NCI-H2227 (cell line): ENCODE measurements at regions not wholly inside any gene's neighbourhood (a gene's known extent, or its start where the extent isn't known, plus 50 kb on each side); places are given as distances from the start of the nearest gene placed in this dataset.
"Not testable (repeated sequence)": the region's sequence is repeated elsewhere in the genome, so short reads cannot be mapped to it uniquely, and the experiment has no call there.

Experiments
- DNase-seq: peaks from one replicate; lab custom pipeline; 2025; ENCODE audit not compliant: unreplicated experiment; lab: John Stamatoyannopoulos, UW

GRCh38 chrX:36650622-36651021 is 357.5 kb upstream of the FAM47C start:
- no peak for DNase-seq

GRCh38 chrX:36683507-36683906 is 324.7 kb upstream of the FAM47C start:
- DNase-seq, result no peak

DNA sequence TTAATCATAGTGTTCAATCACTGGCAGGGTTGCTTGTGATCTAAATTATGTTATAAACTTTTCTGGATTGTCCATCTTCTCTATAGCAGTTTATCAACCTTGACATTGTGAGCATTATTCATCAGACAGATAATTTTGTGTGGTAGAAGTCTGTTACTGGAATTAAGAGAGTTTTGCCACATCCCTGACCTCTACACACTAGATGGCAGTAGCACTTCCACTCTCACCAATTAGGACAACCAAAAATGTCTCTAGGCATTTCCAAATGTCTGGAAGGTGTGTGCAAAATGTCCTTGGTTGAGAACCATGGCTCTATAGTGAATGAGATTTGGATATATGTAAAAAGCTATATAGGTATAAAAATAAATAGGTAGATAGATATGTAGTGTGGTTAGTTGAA is 324.1 kb upstream of the FAM47C start:
- no peak for DNase-seq

DNA sequence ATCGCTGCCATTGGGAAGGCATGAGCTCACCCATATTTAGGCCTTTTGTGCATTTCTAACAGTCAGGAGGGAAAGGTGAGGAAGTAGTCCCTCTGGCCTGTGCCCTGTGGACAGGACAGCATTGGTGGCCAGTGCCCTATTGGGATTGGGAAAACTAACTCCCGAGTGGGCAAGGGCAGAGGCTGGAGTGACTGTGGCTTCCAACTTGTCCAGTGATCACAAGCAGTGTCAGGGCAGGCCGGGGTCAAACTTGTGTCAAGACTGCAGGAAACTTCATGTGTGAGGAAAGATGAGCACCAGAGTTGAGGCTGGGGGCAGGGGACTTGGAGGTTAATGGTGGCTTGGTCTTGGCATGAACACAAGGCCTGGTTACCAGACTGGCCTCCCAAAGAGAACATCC is 286.2 kb upstream of the FAM47C start:
- no peak for DNase-seq

GRCh38 chrX:36753602-36754001 is 254.6 kb upstream of the FAM47C start:
- no peak for DNase-seq

GRCh38 chrX:36787752-36788151 is 220.4 kb upstream of the FAM47C start:
- DNase-seq, result no peak

GRCh38 chrX:36803151-36803550 is 205.0 kb upstream of the FAM47C start:
- no peak for DNase-seq

DNA sequence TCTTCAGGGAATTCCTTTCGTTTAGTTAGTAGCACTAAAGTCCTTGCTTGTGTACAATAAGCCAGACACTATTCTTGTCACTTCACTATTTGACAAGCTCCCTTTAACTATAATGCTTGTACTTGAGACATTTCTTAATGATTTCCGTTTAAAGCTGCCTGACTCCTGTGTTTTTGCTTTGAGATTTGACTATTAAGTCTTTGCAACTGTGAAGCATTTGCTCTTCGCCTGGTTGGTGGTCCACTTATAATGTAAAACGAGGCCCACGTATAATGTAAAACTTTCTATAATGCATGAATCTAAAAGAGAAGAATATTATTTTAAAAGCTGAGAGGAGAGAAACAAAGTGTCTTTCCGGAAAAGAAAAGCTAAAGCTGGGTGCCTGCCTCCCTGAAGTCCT is 204.1 kb upstream of the FAM47C start:
- no peak for DNase-seq

GRCh38 chrX:36844857-36845256 is 163.3 kb upstream of the FAM47C start:
- DNase-seq, result no peak

DNA sequence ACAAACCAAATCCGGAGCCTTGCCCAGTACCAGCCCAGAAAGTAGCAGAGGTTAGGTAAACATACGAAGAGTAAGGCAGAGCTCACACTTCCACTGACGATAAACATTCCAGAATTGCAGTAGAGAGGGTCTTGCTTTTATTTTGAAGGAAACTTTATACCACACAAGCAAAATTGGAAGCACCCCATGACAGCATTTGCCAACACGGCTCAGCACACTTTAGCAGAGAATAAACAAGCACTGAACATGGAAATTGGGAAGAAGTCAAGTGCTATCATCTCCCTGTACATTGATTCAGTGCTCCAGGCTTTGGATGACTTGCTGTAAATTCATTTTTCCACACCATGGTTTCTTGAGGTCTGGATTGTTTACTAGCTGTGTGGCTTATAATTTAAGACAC is 160.7 kb upstream of the FAM47C start:
- DNase-seq, result no peak

DNA sequence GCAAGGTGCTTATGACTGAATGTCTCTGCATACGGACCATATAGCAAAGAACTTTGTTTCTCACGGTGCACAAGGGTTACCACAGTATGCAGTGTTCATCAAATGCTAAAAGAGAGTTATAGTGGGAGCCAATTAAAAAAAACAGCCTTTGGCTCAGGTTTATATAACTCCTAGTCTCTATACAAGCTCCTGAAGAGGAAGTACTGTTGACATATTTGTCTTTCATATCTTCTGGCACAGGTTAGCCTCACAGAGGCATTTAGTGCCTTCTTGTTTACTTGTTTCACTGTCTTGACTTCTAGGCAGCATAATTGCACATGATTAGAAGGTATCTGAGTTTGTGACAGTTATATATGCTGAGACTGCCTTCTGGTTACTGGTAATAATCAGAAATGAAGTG is 158.8 kb upstream of the FAM47C start:
- no peak for DNase-seq

- no peak for DNase-seq
Observed at GRCh38 chrX:36856849-36857248, 151.3 kb upstream of the FAM47C start.

DNA sequence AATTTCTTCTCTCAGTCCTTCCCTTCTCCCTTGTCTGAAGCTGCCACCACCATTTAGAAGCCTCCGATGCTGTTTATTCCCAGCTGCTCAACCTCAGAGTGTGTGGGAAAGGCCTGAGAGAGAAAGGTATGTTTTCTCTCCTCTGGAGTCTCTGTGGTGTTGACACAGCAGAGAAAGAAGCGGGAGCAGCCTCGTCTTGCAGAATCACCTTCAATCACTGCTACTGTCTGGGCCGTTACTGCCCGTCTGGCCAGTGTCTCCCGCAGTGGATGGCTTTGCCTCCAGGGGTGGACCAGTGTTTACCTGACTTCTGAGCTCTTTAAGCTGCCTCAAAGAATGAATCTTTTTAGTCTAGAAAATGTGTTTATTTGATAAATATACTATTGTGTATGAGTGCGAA is 148.9 kb upstream of the FAM47C start:
- DNase-seq, result no peak

GRCh38 chrX:36861601-36862000 is 146.6 kb upstream of the FAM47C start:
- DNase-seq, result no peak

- DNase-seq, result peak; percentile 4
Observed at GRCh38 chrX:36867143-36867542, 141.0 kb upstream of the FAM47C start.

GRCh38 chrX:36868592-36868991 is 139.6 kb upstream of the FAM47C start:
- no peak for DNase-seq

DNA sequence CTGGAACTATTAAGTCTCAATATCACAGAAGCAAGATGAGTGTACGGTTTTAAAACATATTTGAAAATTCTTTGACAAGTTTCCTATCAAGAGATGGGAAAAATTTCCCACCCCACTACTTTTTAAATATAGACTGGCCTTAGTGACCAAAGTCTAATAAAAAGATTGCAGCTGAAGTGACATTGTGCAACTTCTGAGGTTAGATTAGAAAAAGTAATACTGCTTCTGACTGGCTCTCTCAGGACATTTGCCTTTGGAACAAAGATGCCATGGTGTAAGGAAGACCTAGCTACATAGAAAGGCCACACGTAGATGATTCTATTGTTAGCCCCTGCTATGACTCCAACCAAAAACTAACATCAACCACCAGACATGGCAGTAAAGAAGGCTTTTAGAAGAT is 138.7 kb upstream of the FAM47C start:
- DNase-seq, result no peak

DNA sequence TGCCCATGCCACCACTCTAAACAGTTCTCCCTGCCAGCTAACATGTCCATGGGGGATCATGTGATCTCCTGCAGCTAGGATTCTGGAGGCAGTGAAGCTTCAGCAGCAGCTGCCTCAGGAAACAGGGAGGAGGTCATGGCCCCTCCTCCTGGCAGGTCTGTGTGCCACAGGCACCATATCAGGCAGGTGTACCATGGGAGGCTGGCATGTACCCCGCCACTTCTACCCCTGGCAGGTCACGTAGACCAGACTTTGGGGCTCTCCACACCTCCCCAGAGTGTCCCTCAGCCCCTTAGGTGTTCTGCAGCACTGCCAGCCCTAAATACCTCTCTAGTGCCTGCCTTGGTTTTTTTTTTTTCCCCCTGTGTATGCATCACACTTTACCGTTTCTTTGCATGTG is 110.5 kb upstream of the FAM47C start:
- no peak for DNase-seq

GRCh38 chrX:36898301-36898700 is 109.9 kb upstream of the FAM47C start:
- no peak for DNase-seq

GRCh38 chrX:36904561-36904960 is 103.6 kb upstream of the FAM47C start:
- not testable (repeated sequence) for DNase-seq

- DNase-seq, result peak; percentile 15
Observed at GRCh38 chrX:36908801-36909675, 99.1 kb upstream of the FAM47C start.

GRCh38 chrX:36909676-36910030 is 98.5 kb upstream of the FAM47C start:
- DNase-seq, result no peak

GRCh38 chrX:36913551-36913950 is 94.6 kb upstream of the FAM47C start:
- no peak for DNase-seq
